Body of pancreas (tissue), 4 donors: ENCODE measurements at regions not wholly inside any gene's neighbourhood (a gene's known extent, or its start where the extent isn't known, plus 50 kb on each side); places are given as distances from the start of the nearest gene placed in this dataset.
A peak's percentile ranks its signal among the peaks of the same experiment; 100 is the strongest.

Experiments
- ATAC-seq: fragments of 150-250 bp; one replicate; pipeline ENCODE4 v1.9.1; 2016
- DNase-seq, 4 donors: peaks; one replicate each; pipeline ENCODE4 v3.0.0-alpha.2; 2019
- H3K27ac ChIP-seq, 4 donors: fragments of 200-600 bp; sonication (generic); 1 replicate in 3 of 4; 2 replicates in 1 of 4; pipeline versions ENCODE4 v1.5.1 to v1.6.1; 2016 to 2019; ENCODE audit warnings: mild to moderate bottlenecking in 1 of 4, mixed read lengths in 1 of 4, moderate library complexity in 1 of 4
- H3K27me3 ChIP-seq, 2 donors: fragments of 200-600 bp; sonication (generic); one replicate each; pipeline ENCODE4 v1.6.0; 2016; ENCODE audit warnings: mild to moderate bottlenecking in 1 of 2
- H3K36me3 ChIP-seq, 2 donors: fragments of 200-600 bp; sonication (generic); replicated peaks in 1 of 2; 2 replicates each; pipeline ENCODE4 v1.5.1; 2016; ENCODE audit warnings: low read depth in 2 of 2; ENCODE audit not compliant: insufficient read depth in 1 of 2
- H3K4me1 ChIP-seq: fragments of 200-600 bp; sonication (generic); one replicate; pipeline ENCODE4 v1.6.0; 2016
- H3K4me3 ChIP-seq, 2 donors: fragments of 200-600 bp; sonication (generic); 1 replicate in 1 of 2; 2 replicates in 1 of 2; pipeline ENCODE4 v1.5.1; 2016 to 2019
- H3K9me3 ChIP-seq, 3 donors: fragments of 200-600 bp; sonication (generic); 1 replicate in 2 of 3; 2 replicates in 1 of 3; pipeline ENCODE4 v1.5.1; 2016
- CTCF ChIP-seq, 7 experiments: fragments of 450-650 bp in 4 of 7; fragments of 200-600 bp in 3 of 7; sonication (generic) in 3 of 7; IDR thresholded peaks; one replicate each; pipeline ENCODE4 v1.5.1; 2016 to 2019; ENCODE audit warnings: antibody characterized with exemption in 7 of 7
- POLR2A ChIP-seq, 3 donors: fragments of 450-650 bp; IDR thresholded peaks; one replicate each; pipeline ENCODE4 v1.6.1; 2016; ENCODE audit warnings: antibody characterized with exemption in 3 of 3, mild to moderate bottlenecking in 2 of 3
- WGBS, 2 donors: methylation state at CpG; one replicate each; pipeline ENCODE4 v1.1.5; 2017; 5-methylcytosine and 5-hydroxymethylcytosine counted together
- intact Hi-C: fragments of 100-400 bp; cut with DNase I; formaldehyde crosslinking; loops from one replicate; pipeline ENCODE4 v1.15.1; 2023

GRCh38 chr4:123561525-123561924 is 164.9 kb downstream of the SPRY1 start:
- Histone ChIP-seq H3K36me3 (no peaks in the 10 kb centered on the region), H3K4me3 (no peak overlapping the region), H3K27ac (no peak overlapping the region), H3K4me1 (peaks cover 9% of the 10 kb centered on the region), H3K9me3 (no peaks in the 10 kb centered on the region), H3K27me3 (no peaks in the 10 kb centered on the region)
- 0% methylated on average over 1 of the region's 1 CpG for WGBS, 2 donors
- TF ChIP-seq CTCF (IDR thresholded peaks at IDR 0.05) = no peak
- no peak for TF ChIP-seq POLR2A (IDR thresholded peaks at IDR 0.05)
- ATAC-seq (no peak), DNase-seq (no peak)
- intact Hi-C loops = no loop called here

GRCh38 chr4:123562994-123563750 is 166.6 kb downstream of the SPRY1 start:
- Histone ChIP-seq H3K4me3 (no peak overlapping the region), H3K36me3 (no peaks in the 10 kb centered on the region), H3K4me1 (peaks cover 7% of the 10 kb centered on the region), H3K27me3 (no peaks in the 10 kb centered on the region), H3K27ac (no peak overlapping the region), H3K9me3 (no peaks in the 10 kb centered on the region)
- intact Hi-C loops = no loop called here
- WGBS, 2 donors = 89% methylated on average over 4 of the region's 4 CpGs
- no peak for DNase-seq
- ATAC-seq = no peak
- TF ChIP-seq CTCF (IDR thresholded peaks at IDR 0.05) (no peak), POLR2A (IDR thresholded peaks at IDR 0.05) (no peak)

- Histone ChIP-seq H3K27me3 (no peaks in the 10 kb centered on the region), H3K4me3 (no peak overlapping the region), H3K9me3 (no peaks in the 10 kb centered on the region), H3K36me3 (no peaks in the 10 kb centered on the region), H3K27ac (no peak overlapping the region), H3K4me1 (peaks cover 7% of the 10 kb centered on the region)
- peak; percentile 54 to 77 (median 66) for DNase-seq
- 23% methylated on average over 6 of the region's 6 CpGs for WGBS, 2 donors
- ATAC-seq = peak; percentile 94
- TF ChIP-seq CTCF (IDR thresholded peaks at IDR 0.05) (peak; percentile 67 to 97 (median 90)), POLR2A (IDR thresholded peaks at IDR 0.05) (no peak)
- intact Hi-C loops = no loop called here
Observed at GRCh38 chr4:123564758-123565346, 168.3 kb downstream of the SPRY1 start.

DNA sequence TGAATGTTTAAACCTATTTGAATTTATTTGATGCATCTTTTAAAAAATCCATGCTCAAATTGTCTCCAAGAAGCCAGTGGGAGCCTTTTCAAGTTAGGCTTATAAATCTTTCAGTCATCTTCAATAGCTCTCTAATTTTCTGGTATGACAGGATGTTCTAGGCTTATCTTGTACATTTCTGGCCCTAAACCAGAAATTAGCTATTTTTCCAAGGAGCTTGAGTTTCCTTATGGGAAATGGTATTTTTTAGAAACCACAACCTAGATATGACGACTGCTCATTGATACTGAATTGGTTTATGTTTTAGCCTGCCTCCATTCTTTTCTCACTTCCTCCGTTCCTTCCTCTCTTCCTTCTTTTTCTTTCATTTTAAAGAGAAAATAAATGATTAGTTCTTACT is 172.3 kb downstream of the SPRY1 start:
- Histone ChIP-seq H3K4me1 (peaks cover 7% of the 10 kb centered on the region), H3K36me3 (no peaks in the 10 kb centered on the region), H3K27me3 (no peaks in the 10 kb centered on the region), H3K9me3 (no peaks in the 10 kb centered on the region), H3K27ac (no peak overlapping the region), H3K4me3 (no peak overlapping the region)
- no peak for ATAC-seq
- WGBS, 2 donors = 86 to 94% methylated on average over 2 of the region's 2 CpGs
- intact Hi-C loops = no loop called here
- TF ChIP-seq CTCF (IDR thresholded peaks at IDR 0.05) (no peak), POLR2A (IDR thresholded peaks at IDR 0.05) (no peak)
- no peak for DNase-seq

GRCh38 chr4:123569541-123569940 is 172.9 kb downstream of the SPRY1 start:
- no peaks in the 10 kb centered on the region for H3K9me3 ChIP-seq
- no peak overlapping the region for H3K27ac ChIP-seq
- TF ChIP-seq CTCF (IDR thresholded peaks at IDR 0.05) = no peak
- TF ChIP-seq POLR2A (IDR thresholded peaks at IDR 0.05) = no peak
- H3K4me3 ChIP-seq = no peak overlapping the region
- H3K36me3 ChIP-seq = no peaks in the 10 kb centered on the region
- no peak for ATAC-seq
- intact Hi-C loops = no loop called here
- peaks cover 5% of the 10 kb centered on the region for H3K4me1 ChIP-seq
- 85 to 91% methylated on average over 2 of the region's 2 CpGs for WGBS, 2 donors
- H3K27me3 ChIP-seq = no peaks in the 10 kb centered on the region
- DNase-seq = no peak
